ENCODE measurements at regions not wholly inside any gene's neighbourhood (a gene's known extent, or its start where the extent isn't known, plus 50 kb on each side); places are given as distances from the start of the nearest gene placed in this dataset.

GRCh38 chr22:17314487-17314886 lies 54.8 kb upstream of the CECR2 start:
- TF ChIP-seq CTCF (conservative IDR thresholded peaks at IDR 0.05) (no peak), ZFX (IDR thresholded peaks at IDR 0.05) (no peak)
